ENCODE measurements at regions not wholly inside any gene's neighbourhood (a gene's known extent, or its start where the extent isn't known, plus 50 kb on each side); places are given as distances from the start of the nearest gene placed in this dataset.

- Mint-ChIP-seq H3K36me3 (ENCODE audit: insufficient read depth, unreplicated experiment) (no peaks in the 10 kb centered on the region), H3K4me3 (ENCODE audit: unreplicated experiment) (no peak overlapping the region), H3K4me1 (ENCODE audit: insufficient read depth, unreplicated experiment) (no peaks in the 10 kb centered on the region), H3K27ac (ENCODE audit: low read depth, unreplicated experiment) (no peak overlapping the region), H3K27me3 (ENCODE audit: insufficient read depth, unreplicated experiment) (no peaks in the 10 kb centered on the region), H3K9me3 (ENCODE audit: unreplicated experiment) (no peaks in the 10 kb centered on the region)
- CTCF ChIA-PET, result no interaction called here
- no peak for DNase-seq (ENCODE audit: unreplicated experiment)
- TF ChIP-seq CTCF (IDR thresholded peaks at IDR 0.05; ENCODE audit: unreplicated experiment), result no peak
- no TSS peak for BruUV-seq (replicated peaks)
- intact Hi-C loops (cut with micrococcal nuclease), result no loop called here
- POLR2A ChIA-PET, result no interaction called here
These were observed 765.3 kb downstream of the REEP3 start for GRCh38 chr10:64286533-64286932.

- ChIA-PET POLR2A (no interaction called here), CTCF (interaction anchor here (0.8 to 1.4 kb wide), 2 partner anchors 17 to 24 kb away, joined by 3 read pairs; no protein-coding TSS in a partner anchor)
- intact Hi-C loops (cut with micrococcal nuclease), result no loop called here
- no peaks in the 10 kb centered on the region for H3K27me3 Mint-ChIP-seq (ENCODE audit: insufficient read depth, unreplicated experiment)
- H3K4me3 Mint-ChIP-seq (ENCODE audit: unreplicated experiment), result no peak overlapping the region
- no peaks in the 10 kb centered on the region for H3K4me1 Mint-ChIP-seq (ENCODE audit: insufficient read depth, unreplicated experiment)
- no peaks in the 10 kb centered on the region for H3K9me3 Mint-ChIP-seq (ENCODE audit: unreplicated experiment)
- no peak overlapping the region for H3K27ac Mint-ChIP-seq (ENCODE audit: low read depth, unreplicated experiment)
- no TSS peak for BruUV-seq (replicated peaks)
- TF ChIP-seq CTCF (IDR thresholded peaks at IDR 0.05; ENCODE audit: unreplicated experiment), result no peak
- no peaks in the 10 kb centered on the region for H3K36me3 Mint-ChIP-seq (ENCODE audit: insufficient read depth, unreplicated experiment)
- no peak for DNase-seq (ENCODE audit: unreplicated experiment)
These were observed 767.2 kb downstream of the REEP3 start for GRCh38 chr10:64288404-64288803.

GRCh38 chr10:64303566-64303965, 782.4 kb downstream of the REEP3 start:
- Mint-ChIP-seq H3K36me3 (ENCODE audit: insufficient read depth, unreplicated experiment) (no peaks in the 10 kb centered on the region), H3K4me1 (ENCODE audit: insufficient read depth, unreplicated experiment) (no peaks in the 10 kb centered on the region), H3K27ac (ENCODE audit: low read depth, unreplicated experiment) (no peak overlapping the region), H3K27me3 (ENCODE audit: insufficient read depth, unreplicated experiment) (no peaks in the 10 kb centered on the region), H3K9me3 (ENCODE audit: unreplicated experiment) (no peaks in the 10 kb centered on the region), H3K4me3 (ENCODE audit: unreplicated experiment) (no peak overlapping the region)
- DNase-seq (ENCODE audit: unreplicated experiment), result no peak
- POLR2A ChIA-PET, result no interaction called here
- intact Hi-C loops (cut with micrococcal nuclease), result no loop called here
- BruUV-seq (replicated peaks), result no TSS peak
- CTCF ChIA-PET, result interaction anchor here (1.1 kb wide), 1 partner anchor 11 kb away, joined by 3 read pairs; no protein-coding TSS in a partner anchor
- no peak for TF ChIP-seq CTCF (IDR thresholded peaks at IDR 0.05; ENCODE audit: unreplicated experiment)

GRCh38 chr10:64306729-64307327, 785.6 kb downstream of the REEP3 start:
- no peak for DNase-seq (ENCODE audit: unreplicated experiment)
- ChIA-PET CTCF (no interaction called here), POLR2A (no interaction called here)
- H3K27ac Mint-ChIP-seq (ENCODE audit: low read depth, unreplicated experiment), result no peak overlapping the region
- BruUV-seq (replicated peaks), result no TSS peak
- intact Hi-C loops (cut with micrococcal nuclease), result no loop called here
- H3K27me3 Mint-ChIP-seq (ENCODE audit: insufficient read depth, unreplicated experiment), result no peaks in the 10 kb centered on the region
- no peak overlapping the region for H3K4me3 Mint-ChIP-seq (ENCODE audit: unreplicated experiment)
- no peaks in the 10 kb centered on the region for H3K4me1 Mint-ChIP-seq (ENCODE audit: insufficient read depth, unreplicated experiment)
- H3K36me3 Mint-ChIP-seq (ENCODE audit: insufficient read depth, unreplicated experiment), result no peaks in the 10 kb centered on the region
- TF ChIP-seq CTCF (IDR thresholded peaks at IDR 0.05; ENCODE audit: unreplicated experiment), result no peak
- no peaks in the 10 kb centered on the region for H3K9me3 Mint-ChIP-seq (ENCODE audit: unreplicated experiment)

All from MCF 10A (cell line).